ENCODE measurements at regions not wholly inside any gene's neighbourhood (a gene's known extent, or its start where the extent isn't known, plus 50 kb on each side); places are given as distances from the start of the nearest gene placed in this dataset.
"Not testable (repeated sequence)": the region's sequence is repeated elsewhere in the genome, so short reads cannot be mapped to it uniquely, and the experiment has no call there.

DNA sequence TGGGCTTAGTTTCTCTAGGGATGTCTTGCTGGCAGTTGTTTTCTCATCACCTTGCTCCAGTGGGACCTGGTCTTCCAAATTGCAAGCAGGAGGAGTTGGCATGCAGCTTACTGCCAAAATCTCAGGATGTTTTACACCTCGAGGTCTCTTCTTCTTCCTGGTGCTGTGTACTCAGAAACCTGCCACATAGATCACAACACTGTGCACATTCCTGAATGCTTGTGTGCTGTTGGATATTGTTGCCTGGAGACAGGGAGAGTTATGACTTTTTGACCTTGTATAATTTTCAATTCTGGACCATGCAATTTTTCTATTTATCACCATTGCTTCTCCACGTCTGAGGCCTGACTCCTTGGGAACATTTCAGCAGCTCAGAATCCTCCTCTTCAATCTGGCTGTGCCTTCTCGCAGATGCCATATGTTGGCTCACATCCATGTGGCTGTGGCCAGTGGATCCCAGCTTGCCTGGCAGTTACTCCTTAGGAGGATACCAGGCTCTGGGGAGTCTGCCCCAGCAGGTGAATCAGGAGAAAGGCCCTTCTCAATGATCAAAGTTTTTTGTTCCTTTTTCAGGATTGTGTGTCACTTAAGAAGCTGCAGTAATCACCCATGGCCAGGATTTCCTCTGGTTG is 489.3 kb downstream of the TSN start:
- no peak for DNase-seq

DNA sequence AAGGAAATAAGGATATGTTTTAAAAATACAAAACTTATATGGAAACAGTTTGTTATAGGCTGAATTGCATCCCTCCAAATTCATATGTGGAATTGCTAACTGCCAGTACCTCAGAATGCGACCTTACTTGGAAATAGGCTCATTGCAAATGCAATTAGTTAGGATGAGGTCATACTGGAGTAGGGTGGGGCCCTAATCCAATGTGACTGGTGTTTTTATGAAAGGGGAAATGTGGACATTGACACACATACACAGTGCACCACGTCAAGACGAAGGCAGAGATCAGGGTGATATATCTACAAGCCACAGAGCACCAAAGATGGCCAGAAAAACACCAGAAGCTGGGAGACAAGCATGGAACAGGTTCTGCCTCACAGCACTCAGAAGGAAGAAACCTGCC is 494.2 kb downstream of the TSN start:
- no peak for DNase-seq

DNA sequence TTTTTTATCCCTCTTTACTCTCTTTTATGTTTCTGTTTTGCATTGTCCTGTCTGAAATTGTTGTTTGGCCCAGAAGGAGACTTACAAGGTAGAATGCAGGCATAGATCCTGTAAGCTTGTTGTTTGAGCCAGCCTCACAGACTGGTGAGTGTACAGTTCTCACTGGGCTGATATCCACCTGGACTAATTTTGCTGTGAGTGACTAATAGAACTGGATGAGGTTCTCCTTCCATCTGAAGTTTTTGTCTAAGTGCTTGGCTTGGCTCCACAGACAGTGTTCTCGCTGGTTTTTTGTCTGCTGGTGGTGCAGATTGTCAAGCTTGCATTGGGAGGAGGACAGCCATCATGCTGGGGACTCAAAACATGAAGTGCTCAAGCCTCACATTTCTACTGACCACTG is 495.7 kb downstream of the TSN start:
- DNase-seq, result no peak

DNA sequence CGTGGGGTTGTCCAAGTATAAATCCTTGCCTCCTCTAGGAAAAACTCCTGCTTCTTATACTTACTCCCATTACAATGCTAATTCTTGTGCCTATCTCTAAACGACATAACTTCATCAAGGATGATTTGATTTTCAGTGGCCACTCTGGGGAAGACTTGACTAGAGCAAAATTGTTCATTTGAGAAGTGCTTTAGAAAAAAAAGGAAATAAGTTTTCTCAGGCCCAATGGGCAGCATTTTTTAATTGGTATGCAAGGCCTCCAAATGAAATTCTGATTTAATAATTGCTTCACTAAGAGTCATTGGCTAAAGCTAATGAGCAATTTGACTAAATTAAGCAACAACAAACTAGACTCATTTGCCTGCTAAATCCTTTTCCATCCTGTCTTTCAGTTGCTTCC is 496.1 kb downstream of the TSN start:
- DNase-seq, result no peak

DNA sequence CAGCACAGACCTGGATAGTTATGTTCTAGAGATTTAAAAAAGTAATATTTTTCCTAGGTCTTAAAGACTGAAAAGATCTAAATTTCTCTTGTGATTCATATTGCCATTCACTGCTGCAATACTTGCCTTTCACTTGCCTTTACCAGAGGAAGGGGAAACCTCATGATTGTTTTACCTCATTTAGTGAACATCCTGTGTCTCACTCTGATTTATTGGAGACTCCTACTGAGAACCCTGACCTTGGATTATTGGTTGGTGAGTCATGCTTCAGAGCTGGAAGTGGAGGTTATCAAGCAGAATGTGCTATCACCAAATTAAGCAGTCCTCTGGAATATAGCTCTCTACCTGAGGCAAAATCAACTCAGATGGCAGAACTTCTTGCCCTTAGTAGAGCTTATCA is 500.5 kb downstream of the TSN start:
- no peak for DNase-seq

DNA sequence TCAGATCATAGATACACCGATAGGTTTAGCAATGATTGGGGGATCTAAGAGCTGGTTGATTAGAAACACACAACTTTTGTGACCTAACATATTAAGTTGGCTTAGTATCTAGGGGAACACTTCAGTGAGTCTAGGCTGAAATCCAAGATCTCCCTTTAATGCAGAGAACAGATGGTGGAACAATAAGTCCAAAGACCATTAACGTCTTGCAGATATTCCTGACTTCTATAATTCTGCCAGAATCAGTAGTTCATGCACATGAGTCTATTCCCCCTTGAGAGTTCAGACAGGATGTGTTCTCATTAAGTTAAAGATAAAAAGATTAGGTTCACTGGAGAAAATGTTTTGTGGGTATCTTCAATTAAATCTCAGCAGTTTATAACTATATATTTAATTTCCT is 506.5 kb downstream of the TSN start:
- DNase-seq, result no peak

DNA sequence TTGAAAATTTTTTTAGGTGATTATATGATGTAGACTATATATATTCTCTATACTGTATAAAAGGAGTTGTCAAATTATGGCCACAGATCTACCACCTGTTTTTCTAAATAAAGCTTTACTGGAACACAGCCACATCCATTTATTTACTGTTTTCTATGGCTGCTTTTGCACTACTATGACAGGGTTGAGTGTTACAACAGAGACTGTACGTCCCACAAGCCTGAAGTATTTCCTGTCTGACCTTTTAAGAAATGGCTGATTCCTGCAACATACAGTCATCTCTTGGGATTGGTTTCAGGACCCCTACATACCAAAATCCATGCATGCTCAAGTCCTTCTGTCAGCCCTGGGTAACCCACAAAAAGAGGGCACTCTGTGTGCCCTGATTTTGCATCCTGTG is 508.3 kb downstream of the TSN start:
- DNase-seq, result no peak

DNA sequence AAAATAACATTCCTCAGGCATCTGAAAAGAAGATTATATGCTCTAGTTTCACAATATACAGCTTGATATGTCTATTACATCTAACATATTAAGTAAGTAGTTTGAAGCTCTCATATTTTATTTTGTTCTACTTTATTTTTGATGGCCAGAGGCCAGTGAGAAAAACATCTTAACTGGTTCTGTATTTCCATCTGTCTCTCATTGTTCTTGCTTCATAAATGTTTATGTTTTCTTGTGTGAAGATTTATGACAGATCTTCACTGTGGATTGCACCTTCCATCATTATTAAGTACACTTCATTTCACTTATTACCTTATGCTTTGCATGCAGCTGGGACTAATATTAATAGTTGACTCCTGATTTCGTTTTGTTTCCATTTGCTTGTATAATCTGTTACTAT is 511.2 kb downstream of the TSN start:
- no peak for DNase-seq

DNA sequence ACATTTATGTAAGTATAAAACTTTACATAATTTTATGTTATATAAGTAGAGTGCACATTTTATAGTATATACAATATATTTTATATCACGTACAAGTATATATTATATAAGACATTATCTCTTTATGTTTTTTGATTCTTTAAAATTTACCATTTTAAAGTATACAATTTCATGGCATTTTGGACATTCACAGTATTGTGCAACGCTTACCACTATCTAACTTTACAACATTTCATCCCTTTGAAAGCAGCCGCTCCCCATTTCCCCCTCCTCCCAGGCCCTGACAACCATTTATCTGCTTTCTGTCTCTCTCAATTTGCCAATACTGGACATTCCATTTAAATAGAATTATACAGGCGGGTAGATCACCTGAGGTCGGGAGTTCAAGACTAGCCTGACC is 512.5 kb downstream of the TSN start:
- DNase-seq, result no peak

DNA sequence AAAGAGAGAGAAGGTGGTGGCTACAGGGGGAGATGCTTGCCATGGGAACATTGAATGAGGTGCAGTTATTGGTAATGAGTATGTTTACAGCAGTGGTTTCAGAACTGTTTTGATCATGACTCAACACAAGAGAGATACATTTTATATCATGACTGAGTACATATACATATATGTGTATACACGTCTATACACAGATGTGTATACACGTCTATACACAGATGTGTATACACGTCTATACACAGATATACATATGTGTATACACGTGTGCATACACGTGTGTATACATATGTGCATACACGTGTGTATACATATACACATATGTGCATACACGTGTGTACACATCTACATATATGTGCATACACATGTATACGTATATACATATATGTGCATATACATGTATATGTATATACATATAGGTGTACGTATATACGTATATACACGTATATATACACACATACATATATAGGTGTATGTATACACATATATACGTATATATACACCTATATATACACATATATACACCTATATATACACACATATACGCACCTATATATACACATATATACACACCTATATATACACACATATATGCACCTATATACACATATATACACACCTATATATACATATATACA is 518.5 kb downstream of the TSN start:
- no peak for DNase-seq

DNA sequence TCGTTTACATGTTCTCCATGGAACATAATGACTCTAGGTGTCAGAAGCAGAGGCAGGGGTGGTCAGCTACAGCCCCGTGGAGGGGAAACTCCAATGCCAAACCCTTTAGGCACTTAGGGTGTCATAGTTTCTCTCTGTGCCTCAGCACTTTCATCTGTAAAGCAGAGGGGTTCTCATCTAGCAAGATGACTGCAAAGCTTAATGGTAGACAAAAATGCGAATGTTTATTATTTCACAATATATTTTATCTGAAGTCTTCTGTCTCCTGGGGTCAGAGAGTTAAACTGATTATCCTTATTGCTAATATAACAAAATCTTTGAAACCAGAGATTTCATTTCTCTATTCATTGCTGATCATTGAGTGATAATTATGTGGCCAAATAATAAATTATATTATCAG is 522.5 kb downstream of the TSN start:
- no peak for DNase-seq

DNA sequence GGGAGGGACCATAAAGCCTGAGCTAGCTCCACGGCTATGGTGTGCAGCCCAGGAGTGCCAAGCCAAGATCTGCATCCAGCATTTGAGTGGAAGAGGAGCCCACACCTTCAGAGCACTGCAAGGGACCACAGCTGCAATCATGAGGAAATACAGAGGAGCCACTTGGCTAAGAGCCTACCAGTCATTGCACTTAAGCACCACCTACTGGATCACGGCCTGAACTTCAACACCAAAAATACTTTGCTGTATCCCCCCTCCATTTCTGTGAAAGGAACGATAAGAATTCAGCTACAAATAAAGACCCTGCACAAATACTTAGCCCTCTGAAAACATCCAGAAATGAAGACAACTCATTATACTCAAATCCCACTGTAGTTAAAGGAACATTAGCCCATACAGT is 545.3 kb downstream of the TSN start:
- DNase-seq, result no peak

DNA sequence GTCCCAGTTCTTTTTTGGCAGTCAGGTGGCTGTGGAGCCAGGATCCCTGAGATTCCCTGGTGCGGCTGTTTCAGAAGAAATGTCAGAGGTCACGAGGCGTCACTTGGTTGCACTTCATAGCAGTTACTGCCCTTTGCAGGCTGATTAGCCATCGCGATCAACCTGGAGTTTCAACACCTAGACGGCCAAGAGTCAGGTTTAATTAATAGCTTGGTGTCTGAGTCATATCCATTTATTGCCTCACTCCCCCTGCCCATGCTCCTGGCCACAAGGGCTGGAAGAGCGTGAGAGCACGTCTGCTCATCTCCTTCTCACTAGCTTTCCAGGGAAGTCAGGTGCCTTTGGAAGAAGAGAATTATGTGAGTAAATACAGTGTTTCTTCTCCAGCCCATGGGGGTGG is 552.3 kb downstream of the TSN start:
- no peak for DNase-seq

DNA sequence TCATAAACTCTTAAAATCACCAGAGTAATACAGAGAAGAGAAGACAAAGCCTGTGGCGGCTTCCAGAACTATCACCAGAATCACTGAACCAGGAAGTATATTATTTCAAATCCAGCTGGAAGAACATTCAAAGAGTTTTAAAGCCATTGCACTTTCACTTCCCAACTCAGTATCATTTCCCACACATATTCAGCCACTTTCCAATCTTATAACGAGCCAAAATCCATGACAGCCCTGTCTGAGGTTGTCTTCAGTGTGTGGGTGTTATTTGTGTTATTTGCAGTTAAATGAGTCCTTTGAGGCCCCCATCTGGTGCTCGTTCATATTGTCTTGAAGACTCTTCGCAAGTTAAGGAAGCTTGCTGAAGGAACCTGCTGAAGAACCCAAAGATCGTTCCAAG is 559.9 kb downstream of the TSN start:
- no peak for DNase-seq

DNA sequence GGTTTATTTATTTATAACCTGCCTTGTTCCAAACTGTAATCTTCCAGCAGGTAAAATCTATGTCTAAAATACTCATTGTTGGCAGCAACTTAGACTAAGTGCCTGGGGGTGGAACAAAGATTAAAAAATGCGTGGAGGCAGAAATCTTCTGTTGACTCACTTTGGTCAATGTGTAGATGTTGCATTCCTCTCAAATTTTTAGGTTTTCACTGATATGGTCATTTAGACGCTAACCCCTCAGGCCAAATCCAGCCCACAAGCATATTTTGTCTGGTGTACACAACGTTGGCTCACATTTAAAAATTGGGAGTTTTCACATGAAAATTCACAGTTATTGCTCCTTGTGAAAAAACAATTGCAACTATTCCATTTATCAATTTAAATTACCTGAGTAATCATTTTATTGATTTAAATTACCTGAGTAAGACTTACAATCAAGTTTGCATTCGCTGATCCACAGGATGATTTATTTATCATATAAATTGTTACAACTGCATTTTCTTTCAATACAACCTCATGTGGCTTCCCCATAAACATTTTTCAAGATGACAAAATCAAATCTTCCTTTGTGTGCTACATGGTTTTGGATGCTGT is 564.2 kb downstream of the TSN start:
- DNase-seq, result no peak

DNA sequence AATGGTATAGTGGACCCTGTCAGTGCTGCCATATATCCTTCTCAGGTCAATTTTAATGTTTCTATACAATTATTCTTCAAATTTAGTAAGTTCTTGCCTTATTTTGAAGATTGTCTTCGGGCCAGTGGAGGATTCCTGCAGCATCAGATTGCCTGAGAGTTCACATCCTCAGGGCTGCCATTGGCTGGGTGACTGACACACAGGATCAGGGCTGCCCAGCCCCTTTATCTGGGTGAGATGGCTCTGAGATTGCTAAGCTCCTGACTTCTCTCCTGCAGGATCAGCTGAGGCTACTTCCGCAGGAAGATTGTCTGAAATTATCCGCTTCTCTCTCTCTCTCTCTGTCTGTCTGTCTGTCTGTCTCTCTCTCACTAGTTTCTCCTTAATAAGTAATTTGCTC is 567.4 kb downstream of the TSN start:
- no peak for DNase-seq

DNA sequence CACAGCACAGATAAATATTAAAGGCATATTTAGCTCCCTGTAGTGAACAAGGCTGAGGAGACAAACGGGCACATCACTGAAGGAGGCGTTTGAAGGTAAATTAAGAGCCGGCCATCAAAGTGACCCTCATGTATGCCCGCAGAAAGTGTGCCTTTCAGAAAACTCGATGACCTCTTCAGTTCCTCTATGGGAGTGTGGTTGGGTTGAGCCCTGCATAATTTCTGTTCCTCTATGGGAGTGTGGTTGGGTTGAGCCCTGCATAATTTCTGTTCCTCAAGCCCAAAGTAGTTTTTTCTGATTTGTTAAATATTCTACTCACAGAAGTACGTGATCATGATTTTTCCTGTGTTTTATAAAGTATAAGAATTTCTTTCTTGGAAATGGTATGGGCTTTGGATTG is 568.5 kb downstream of the TSN start:
- no peak for DNase-seq

DNA sequence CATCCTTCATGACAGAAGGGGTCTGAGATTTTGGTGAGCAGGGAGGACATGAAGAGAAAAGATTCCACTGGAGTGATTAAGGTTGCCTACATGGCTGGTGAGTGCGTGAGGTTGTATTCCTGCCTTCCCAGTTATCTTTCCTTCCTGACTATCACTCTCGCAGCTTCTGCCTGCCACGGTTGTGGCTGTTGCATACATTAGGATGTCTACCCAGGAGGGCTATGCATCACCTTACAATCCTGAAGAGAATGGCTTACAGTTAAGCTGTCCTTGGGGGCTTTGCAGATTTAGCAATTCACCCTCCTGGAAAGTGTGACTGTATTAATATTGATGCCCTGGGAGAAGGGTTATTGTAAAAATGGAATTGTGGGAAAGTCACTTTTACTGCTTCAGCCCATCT is 571.0 kb downstream of the TSN start:
- no peak for DNase-seq

DNA sequence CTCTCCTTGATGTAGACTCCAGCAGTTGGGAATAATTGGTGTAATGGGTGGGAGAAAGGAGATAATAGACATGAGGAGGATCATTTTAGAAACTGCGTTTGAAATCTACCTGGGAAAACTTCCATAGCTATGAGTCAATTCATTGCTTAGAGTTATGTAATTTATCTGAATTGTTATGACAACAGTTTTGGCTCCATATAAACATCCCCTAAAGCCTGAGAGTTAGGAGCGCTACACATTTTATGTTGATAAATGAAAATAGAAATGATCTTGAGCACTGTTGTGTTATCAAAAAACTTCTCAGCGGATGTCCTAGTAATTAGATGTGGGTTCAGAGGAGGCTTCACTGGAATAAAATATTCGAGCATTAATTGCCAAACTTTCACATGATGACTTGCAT is 573.4 kb downstream of the TSN start:
- no peak for DNase-seq

DNA sequence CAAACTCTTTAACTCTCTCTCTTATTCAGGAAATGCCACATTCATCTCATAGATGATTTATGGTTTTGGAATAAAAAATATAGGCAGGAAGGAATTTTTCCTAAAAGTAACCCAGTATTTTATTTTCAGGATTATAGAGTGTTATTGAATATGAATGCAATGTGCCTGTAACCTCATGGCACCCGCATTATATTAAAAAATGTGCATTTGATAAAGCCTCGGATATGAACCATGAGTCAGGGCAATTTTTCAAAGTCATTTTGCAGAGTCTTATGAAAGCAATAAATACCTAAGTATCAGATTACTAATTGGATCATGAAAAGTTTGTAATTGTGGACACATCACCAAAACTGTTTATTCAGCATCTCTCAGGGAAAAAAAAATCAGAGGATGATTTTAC is 573.8 kb downstream of the TSN start:
- no peak for DNase-seq

DNA sequence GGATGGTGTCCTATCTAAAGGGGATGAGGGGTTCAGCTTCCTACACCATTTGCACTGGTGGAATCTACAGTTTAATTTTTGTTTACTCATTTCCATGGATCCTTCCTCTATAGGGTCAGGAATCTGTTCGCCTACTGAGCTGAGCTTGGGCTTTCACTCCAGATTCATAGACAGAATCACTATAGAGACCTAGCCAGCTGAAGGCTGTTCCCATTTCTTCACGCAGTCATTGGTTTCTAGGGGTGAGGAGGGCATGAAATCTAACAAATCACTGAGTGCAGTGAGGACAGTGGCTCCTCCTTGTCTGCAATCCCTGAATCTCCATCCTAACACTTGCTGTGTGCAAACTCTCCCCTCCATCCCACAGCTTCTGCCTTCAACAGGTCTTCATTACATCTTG is 578.5 kb downstream of the TSN start:
- no peak for DNase-seq

DNA sequence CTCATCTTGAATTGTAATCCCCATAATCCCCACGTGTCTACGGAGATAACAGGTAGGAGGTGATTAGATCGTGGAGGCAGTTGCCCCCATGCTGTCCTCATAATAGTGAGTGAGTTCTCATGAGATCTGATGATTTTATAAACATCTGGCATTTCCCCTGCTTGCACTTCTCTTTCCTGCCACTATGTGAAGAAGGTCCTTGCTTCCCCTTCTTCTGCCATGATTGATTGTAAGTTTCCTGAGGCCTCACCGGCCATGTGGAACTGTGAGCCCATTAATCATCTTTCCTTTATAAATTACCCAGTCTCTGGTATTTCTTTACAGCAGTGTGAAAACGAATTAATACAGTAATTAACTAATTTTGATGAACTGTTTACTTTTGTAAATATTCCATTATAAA is 582.5 kb downstream of the TSN start:
- DNase-seq, result no peak

DNA sequence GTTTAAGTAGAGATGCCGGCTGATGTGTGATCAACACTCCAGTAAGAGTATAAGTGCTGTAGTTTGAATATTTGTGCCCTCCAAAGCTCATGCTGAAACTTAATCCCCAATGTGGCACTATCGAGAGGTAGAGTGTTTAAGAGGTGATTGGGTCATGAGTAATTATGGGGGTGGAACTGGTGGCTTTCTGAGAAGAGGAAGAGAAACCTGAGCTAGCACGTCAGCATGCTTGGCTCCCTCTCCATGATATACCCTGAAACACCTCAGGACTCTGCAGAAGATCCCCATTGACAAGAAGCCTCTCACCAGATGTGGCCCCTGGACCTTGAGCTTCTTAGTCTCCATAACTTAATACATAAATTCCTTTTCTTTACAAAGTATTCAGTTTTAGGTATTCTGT is 584.8 kb downstream of the TSN start:
- peak; percentile 34 for DNase-seq

DNA sequence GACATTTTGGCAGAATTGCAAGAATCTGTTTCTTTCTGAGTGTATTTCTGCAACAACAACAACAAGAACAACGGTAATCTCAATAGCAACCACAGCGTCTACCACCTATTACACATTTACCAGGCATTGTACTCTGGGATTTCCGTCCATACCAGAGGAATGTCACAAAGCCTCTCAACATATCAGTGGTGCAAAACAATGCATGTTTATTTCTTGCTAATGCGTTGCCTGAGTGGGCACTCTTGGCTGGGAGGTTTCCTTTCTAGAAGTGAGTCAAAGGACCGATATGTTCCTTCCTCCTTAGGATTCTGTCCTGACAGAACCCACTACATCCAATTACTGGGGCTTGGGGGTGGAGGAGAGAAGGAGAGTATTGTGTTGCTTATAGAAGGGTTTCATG is 585.6 kb downstream of the TSN start:
- no peak for DNase-seq

DNA sequence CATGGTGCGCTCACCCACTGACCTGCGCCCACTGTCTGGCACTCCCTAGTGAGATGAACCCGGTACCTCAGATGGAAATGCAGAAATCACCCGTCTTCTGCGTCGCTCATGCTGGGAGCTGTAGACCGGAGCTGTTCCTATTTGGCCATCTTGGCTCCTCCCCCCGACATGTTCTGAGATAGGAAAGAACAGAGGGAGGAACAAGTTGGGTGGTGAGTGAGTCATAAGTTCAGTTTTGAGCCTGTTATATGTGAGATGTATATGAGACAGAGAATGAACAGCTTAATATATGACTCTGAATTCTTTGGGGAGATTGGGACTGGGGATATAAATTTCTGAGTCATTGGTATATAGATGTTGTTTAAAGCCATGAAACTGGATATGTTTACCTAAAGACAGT is 596.7 kb downstream of the TSN start:
- DNase-seq, result not testable (repeated sequence)

All from NCI-H1436 (cell line).